HG02981 (cell line): ENCODE measurements at regions not wholly inside any gene's neighbourhood (a gene's known extent, or its start where the extent isn't known, plus 50 kb on each side); places are given as distances from the start of the nearest gene placed in this dataset.
"Not testable (repeated sequence)": the region's sequence is repeated elsewhere in the genome, so short reads cannot be mapped to it uniquely, and the experiment has no call there.

ENCODE experiments used
- ATAC-seq: cut with Tn5 transposase; IDR thresholded peaks from one replicate; pipeline ENCODE4 v1.9.1; 2021; ENCODE audit warnings: mild to moderate bottlenecking, moderate library complexity; ENCODE audit not compliant: unreplicated experiment

DNA sequence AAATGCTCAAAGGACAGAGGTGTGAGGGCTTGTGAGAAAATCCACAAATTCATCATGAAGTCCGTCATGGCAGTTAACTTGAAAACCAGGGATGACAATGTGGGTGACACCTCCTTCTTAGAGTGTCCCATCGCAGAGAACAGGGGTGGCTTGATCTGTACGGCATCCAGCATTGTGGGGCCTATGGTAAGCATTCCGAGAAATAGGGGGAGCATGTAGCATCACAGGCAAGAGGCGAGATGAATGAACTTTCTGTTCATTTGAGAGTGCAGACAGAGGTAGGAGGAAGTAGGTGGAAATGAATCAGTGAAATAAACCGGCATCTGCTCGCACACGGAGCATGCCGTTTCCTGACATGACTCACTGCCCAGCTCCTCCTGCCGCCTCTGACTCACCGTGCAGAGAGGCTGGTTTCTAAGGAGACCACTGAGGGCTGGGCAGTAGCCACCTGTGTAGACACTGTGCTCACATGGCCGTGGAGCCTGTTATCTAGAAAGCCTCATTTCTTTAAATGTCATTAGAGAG, 339.0 kb downstream of the RFC3 start:
- ATAC-seq, result peak; percentile 100

DNA sequence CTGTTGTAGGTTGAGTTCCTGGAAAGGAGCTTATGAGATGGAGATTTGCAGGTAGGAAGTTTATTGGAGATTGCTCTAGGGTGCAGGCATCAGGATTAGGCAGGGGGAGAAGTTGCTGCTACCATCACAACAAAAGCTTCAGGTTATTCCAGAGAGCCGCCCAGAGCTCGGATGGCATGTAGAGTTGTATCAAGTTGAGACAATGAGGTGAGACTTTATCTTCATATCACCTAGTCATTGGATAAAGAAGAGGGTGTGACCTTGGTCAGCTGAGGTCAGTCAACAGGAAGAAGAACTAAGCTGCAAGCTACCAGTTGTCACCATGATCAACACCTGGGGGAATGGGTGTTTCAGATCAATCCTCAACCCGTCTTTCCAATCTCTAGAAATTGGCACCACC, 342.0 kb downstream of the RFC3 start:
- no peak for ATAC-seq

GRCh38 chr13:34161931-34162543, 344.1 kb downstream of the RFC3 start:
- no peak for ATAC-seq

- ATAC-seq, result no peak
Observed at GRCh38 chr13:34162544-34162933, 344.6 kb downstream of the RFC3 start.

DNA sequence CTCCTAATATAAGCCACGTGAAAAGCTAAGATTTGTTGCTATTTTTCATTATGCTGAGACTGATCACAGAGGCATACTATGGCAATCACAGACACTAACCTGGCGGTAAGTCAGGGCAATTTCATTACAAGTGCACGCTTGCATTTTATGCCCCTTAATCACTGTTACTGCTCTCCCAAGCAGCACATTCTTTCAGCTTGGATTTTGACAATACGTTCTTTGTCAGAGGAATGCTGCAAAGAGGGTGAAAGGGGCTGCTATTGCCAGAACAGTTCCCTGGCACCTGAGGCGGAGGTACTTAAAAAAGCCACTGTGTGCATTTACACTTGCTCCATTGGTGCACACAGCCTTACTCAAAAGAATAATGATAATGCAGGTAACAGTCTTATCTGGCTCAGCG, 346.6 kb downstream of the RFC3 start:
- no peak for ATAC-seq

- ATAC-seq, result no peak
Observed at GRCh38 chr13:34165158-34165557, 347.2 kb downstream of the RFC3 start.

GRCh38 chr13:34166406-34166805, 348.5 kb downstream of the RFC3 start:
- ATAC-seq, result no peak

- no peak for ATAC-seq
Observed at GRCh38 chr13:34167347-34167746, 349.4 kb downstream of the RFC3 start.

GRCh38 chr13:34172048-34172447, 354.1 kb downstream of the RFC3 start:
- no peak for ATAC-seq

- no peak for ATAC-seq
Observed at GRCh38 chr13:34174671-34175145, 356.8 kb downstream of the RFC3 start.

- ATAC-seq, result no peak
Observed at GRCh38 chr13:34175551-34175950, 357.6 kb downstream of the RFC3 start.

GRCh38 chr13:34176633-34177032, 358.7 kb downstream of the RFC3 start:
- no peak for ATAC-seq

DNA sequence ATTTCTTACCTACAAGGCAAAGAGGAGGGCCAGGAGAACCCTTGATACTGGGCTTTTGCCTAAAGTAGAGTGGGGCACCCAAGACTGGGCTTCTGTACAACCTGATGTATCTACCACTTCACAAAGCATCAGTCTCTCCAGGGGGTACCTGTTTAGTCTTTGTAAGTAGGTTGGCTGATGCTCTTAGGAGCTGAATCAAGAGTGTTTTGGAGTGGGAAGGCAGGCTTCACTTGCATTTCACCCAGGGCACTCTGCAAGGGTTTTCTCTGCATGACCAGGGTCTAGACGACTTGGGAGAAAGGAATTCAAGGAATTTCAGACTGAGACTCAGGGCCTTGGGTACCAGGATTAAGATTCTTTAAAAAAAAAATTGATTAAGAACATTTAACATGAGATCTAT, 361.5 kb downstream of the RFC3 start:
- ATAC-seq, result no peak

GRCh38 chr13:34179927-34180326, 362.0 kb downstream of the RFC3 start:
- no peak for ATAC-seq

DNA sequence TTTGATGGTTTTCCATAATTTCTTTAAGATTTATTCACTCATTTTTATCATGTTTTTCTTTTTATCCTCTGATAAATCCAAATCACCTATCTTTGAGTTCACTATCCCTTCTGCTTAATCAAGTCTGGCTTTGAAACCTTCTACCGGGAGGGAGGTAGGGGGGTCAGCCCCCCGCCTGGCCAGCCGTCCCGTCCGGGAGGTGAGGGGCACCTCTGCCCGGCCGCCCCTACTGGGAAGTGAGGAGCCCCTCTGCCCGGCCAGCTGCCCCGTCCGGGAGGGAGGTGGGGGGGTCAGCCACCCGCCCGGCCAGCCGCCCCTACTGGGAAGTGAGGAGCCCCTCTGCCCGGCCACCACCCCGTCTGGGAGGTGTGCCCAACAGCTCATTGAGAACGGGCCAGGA, 363.3 kb downstream of the RFC3 start:
- not testable (repeated sequence) for ATAC-seq

DNA sequence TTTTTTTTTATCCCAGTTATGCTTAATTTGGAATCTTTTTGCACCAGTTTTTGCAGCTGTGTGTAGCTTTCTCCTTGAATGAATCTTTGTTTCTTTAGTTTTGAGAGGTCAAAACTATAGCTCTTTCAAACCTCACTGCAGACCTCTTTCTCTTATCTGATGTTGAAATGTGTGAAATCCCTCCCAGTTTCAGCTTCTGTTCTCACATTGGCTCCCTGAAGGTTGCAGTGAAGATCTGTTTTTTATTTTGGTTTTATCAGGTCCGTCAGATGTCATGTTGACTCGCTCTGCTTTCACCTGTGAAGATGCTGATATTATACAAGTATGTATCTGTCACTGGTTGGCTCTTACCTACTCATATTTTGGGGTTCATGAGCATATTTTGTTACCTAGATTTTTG, 372.0 kb downstream of the RFC3 start:
- ATAC-seq, result no peak

DNA sequence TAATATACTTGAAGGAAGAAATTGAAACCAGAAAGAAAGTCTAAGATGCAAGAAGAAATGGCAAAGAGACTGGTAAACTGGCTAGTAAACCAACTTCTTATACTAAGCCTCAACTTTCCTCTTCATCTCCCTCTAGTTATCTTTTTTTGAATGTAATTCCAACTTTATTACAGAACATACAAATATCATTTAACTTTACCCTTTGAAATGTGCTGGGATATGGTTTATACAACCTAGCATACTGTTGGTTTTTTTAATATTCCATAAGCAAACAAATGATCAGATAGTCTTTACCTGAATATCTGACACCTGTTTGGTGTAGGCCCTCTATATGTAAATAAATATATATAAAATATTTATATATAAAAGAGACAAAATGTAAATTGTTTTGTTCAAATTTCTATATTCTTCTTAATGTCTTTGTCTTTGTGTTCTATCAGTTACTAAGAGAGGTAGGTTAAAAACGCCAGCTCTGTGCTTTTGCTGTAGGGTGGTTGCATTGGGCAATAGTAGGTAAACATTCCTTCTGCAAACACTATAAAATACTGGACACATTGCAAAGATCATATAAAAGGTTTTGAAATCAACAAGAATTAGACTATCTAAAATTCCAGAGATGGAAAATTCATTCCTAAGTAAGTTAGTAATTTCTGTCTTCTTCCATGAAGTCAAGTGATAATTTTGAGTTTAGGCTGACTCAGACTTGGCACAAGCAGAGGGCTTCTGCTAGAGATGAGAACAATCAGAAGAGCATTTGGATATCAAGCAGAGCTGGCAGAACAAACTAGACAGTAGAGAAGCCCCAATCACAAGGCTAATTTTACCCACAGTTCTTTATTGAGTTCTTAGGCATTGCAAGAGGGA, 383.3 kb downstream of the RFC3 start:
- ATAC-seq, result no peak

GRCh38 chr13:34207334-34207733, 389.4 kb downstream of the RFC3 start:
- no peak for ATAC-seq

GRCh38 chr13:34207872-34208271, 389.9 kb downstream of the RFC3 start:
- ATAC-seq, result no peak

DNA sequence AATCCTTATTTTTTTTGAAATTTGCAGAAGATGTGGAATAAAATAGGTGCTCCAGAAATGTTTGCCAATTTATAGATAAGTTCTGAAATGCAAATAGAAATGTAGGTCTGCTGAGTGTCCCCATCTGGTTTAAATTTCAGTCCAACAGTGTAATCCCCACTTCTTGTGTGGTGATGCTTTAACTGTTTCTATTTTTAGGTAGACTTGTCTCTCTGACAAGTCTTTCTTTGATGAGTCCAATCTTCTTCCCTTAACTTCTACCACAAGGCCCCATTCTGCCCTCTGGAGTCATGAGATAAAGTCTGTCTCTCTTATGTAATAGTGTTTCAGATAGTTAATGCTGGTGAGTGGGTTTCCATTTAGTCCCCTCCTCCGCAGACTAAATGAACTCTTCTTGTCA, 390.4 kb downstream of the RFC3 start:
- no peak for ATAC-seq

DNA sequence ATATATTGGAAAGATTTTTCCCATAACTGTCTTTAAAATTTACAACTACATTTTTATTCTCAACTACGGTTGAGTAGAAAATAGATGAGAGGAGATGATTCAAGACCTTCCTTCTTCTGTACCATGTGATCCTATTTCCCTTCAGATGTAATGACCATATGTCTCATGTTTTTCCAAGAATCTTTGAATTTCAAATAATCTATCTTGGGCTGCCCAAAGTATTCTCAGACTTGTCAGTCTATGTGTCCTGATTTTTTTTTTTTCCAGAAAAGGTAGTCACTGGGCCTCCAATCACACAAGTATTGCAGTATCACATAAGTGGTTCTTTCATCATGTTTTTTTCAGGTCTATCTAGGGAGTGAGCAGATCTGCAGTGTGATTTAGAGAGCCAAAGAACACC, 392.4 kb downstream of the RFC3 start:
- no peak for ATAC-seq

- ATAC-seq, result no peak
Observed at GRCh38 chr13:34214686-34215085, 396.7 kb downstream of the RFC3 start.
